ENCODE measurements at regions not wholly inside any gene's neighbourhood (a gene's known extent, or its start where the extent isn't known, plus 50 kb on each side); places are given as distances from the start of the nearest gene placed in this dataset.

GRCh38 chr17:31724619-31725018 lies 134.4 kb downstream of the COPRS start:
- ATAC-seq (no peak), DNase-seq (ENCODE audit: low spot score) (no peak)
- Mint-ChIP-seq H3K27ac (no peak overlapping the region), H3K27me3 (ENCODE audit: low read depth) (no peaks in the 10 kb centered on the region), H3K36me3 (no peaks in the 10 kb centered on the region), H3K4me1 (no peaks in the 10 kb centered on the region), H3K4me3 (no peak overlapping the region), H3K9me3 (no peaks in the 10 kb centered on the region)
- ChIA-PET CTCF (interaction anchor here (1.2 kb wide), 1 partner anchor 118 kb away, joined by 3 read pairs; no protein-coding TSS in a partner anchor), POLR2A (no interaction called here)
- no peak for TF ChIP-seq HMGA2 (CRISPR knock-in tag; IDR thresholded peaks at IDR 0.05)
- TF ChIP-seq IRF1 (CRISPR knock-in tag; IDR thresholded peaks at IDR 0.05) = no peak

GRCh38 chr17:31724026-31724425 lies 135.0 kb downstream of the COPRS start:
- CTCF ChIA-PET = interaction anchor here (1.5 kb wide), 1 partner anchor 9 kb away, joined by 3 read pairs; no protein-coding TSS in a partner anchor
- Mint-ChIP-seq H3K27ac (no peak overlapping the region), H3K9me3 (no peaks in the 10 kb centered on the region), H3K27me3 (ENCODE audit: low read depth) (no peaks in the 10 kb centered on the region), H3K4me3 (no peak overlapping the region), H3K36me3 (no peaks in the 10 kb centered on the region), H3K4me1 (no peaks in the 10 kb centered on the region)
- POLR2A ChIA-PET = no interaction called here
- TF ChIP-seq ATF2 (CRISPR knock-in tag; IDR thresholded peaks at IDR 0.05; ENCODE audit: borderline replicate concordance, low read depth) (no peak), MXD4 (CRISPR knock-in tag; IDR thresholded peaks at IDR 0.05; ENCODE audit: borderline replicate concordance) (no peak), HMGXB4 (CRISPR knock-in tag; IDR thresholded peaks at IDR 0.05) (no peak), FOXP4 (CRISPR knock-in tag; IDR thresholded peaks at IDR 0.05) (no peak), ZNF138 (CRISPR knock-in tag; conservative IDR thresholded peaks at IDR 0.05) (no peak), ARID4B (CRISPR knock-in tag; IDR thresholded peaks at IDR 0.05; ENCODE audit: borderline replicate concordance) (no peak), ZNF121 (CRISPR knock-in tag; IDR thresholded peaks at IDR 0.05) (no peak), FOXP1 (CRISPR knock-in tag; IDR thresholded peaks at IDR 0.05; ENCODE audit: borderline replicate concordance) (no peak), ZNF532 (CRISPR knock-in tag; IDR thresholded peaks at IDR 0.05; ENCODE audit: borderline replicate concordance) (no peak), ESRRA (CRISPR knock-in tag; IDR thresholded peaks at IDR 0.05; ENCODE audit: borderline replicate concordance) (no peak), SMAD3 (CRISPR knock-in tag; IDR thresholded peaks at IDR 0.05; ENCODE audit: borderline replicate concordance) (no peak), ZSCAN18 (CRISPR knock-in tag; IDR thresholded peaks at IDR 0.05) (no peak)
- no peak for DNase-seq (ENCODE audit: low spot score)
- no peak for ATAC-seq

Measured in WTC11 (cell line).